ENCODE measurements at regions not wholly inside any gene's neighbourhood (a gene's known extent, or its start where the extent isn't known, plus 50 kb on each side); places are given as distances from the start of the nearest gene placed in this dataset.
"Not testable (repeated sequence)": the region's sequence is repeated elsewhere in the genome, so short reads cannot be mapped to it uniquely, and the experiment has no call there.

- no peak for DNase-seq (ENCODE audit: extremely low read depth, low read depth)
- no peak for TF ChIP-seq CTCF (IDR thresholded peaks at IDR 0.05; ENCODE audit: low read depth, low read length)
These were observed 365.4 kb upstream of the TECRL start for GRCh38 chr4:64774626-64775025.

GRCh38 chr4:64771149-64771548 lies 361.9 kb upstream of the TECRL start:
- no peak for DNase-seq (ENCODE audit: extremely low read depth, low read depth)

GRCh38 chr4:64767547-64767946 lies 358.3 kb upstream of the TECRL start:
- no peak for TF ChIP-seq CTCF (IDR thresholded peaks at IDR 0.05; ENCODE audit: low read depth, low read length)
- no peak for DNase-seq (ENCODE audit: extremely low read depth, low read depth)

More at GRCh38 chr4:64771149-64771548, 361.9 kb upstream of the TECRL start:
- TF ChIP-seq CTCF (IDR thresholded peaks at IDR 0.05; ENCODE audit: low read depth, low read length): no peak

GRCh38 chr4:64766565-64766964 lies 357.3 kb upstream of the TECRL start:
- no peak for DNase-seq (ENCODE audit: extremely low read depth, low read depth)
- no peak for TF ChIP-seq CTCF (IDR thresholded peaks at IDR 0.05; ENCODE audit: low read depth, low read length)

- no peak for TF ChIP-seq CTCF (IDR thresholded peaks at IDR 0.05; ENCODE audit: low read depth, low read length)
- no peak for DNase-seq (ENCODE audit: extremely low read depth, low read depth)
These were observed 346.8 kb upstream of the TECRL start for GRCh38 chr4:64756016-64756415.

GRCh38 chr4:64747919-64748715 lies 338.9 kb upstream of the TECRL start:
- no peak for DNase-seq (ENCODE audit: extremely low read depth, low read depth)
- no peak for TF ChIP-seq CTCF (IDR thresholded peaks at IDR 0.05; ENCODE audit: low read depth, low read length)

- TF ChIP-seq CTCF (IDR thresholded peaks at IDR 0.05; ENCODE audit: low read depth, low read length): no peak
- DNase-seq (ENCODE audit: extremely low read depth, low read depth): no peak
These were observed 329.0 kb upstream of the TECRL start for GRCh38 chr4:64738240-64738639.

GRCh38 chr4:64737854-64738138 lies 328.5 kb upstream of the TECRL start:
- not testable (repeated sequence) for DNase-seq (ENCODE audit: extremely low read depth, low read depth)
